ENCODE measurements at regions not wholly inside any gene's neighbourhood (a gene's known extent, or its start where the extent isn't known, plus 50 kb on each side); places are given as distances from the start of the nearest gene placed in this dataset.

- Mint-ChIP-seq H3K27ac (peak overlapping the region; percentile 44), H3K36me3 (peaks cover 6% of the 10 kb centered on the region), H3K4me3 (no peak overlapping the region), H3K4me1 (peaks cover 50% of the 10 kb centered on the region), H3K9me3 (peaks cover 34% of the 10 kb centered on the region), H3K27me3 (ENCODE audit: insufficient read depth, low read depth) (peaks cover 16% of the 10 kb centered on the region)
- DNase-seq (ENCODE audit: low spot score) = no peak
- peaks cover 25% of the 10 kb centered on the region for H3K4me1 ChIP-seq
- no peak overlapping the region for H3K27ac ChIP-seq
- no peaks in the 10 kb centered on the region for H3K27me3 ChIP-seq
- no peaks in the 10 kb centered on the region for H4K20me1 ChIP-seq (ENCODE audit: low read depth)
- peaks cover 11% of the 10 kb centered on the region for H3F3A ChIP-seq (ENCODE audit: low read depth)
- no peaks in the 10 kb centered on the region for H3K9me3 ChIP-seq (ENCODE audit: low read depth)
- H3K4me2 ChIP-seq = no peak overlapping the region
- TF ChIP-seq CTCF (IDR thresholded peaks at IDR 0.05) (no peak), EZH2 (IDR thresholded peaks at IDR 0.05) (no peak), EZH2phosphoT487 (IDR thresholded peaks at IDR 0.05) (no peak)
- H3K79me2 ChIP-seq (ENCODE audit: low read depth) = no peaks in the 10 kb centered on the region
- H3K9ac ChIP-seq = no peak overlapping the region
- H2AFZ ChIP-seq (replicated peaks) = no peak overlapping the region
- no peak overlapping the region for H3K4me3 ChIP-seq
- H3K36me3 ChIP-seq = no peaks in the 10 kb centered on the region
Measured at GRCh38 chr10:31702005-31702404, 226.6 kb downstream of the ARHGAP12 start.

GRCh38 chr10:31701546-31701945, 227.1 kb downstream of the ARHGAP12 start:
- Mint-ChIP-seq H3K27ac (no peak overlapping the region), H3K36me3 (peaks cover 6% of the 10 kb centered on the region), H3K27me3 (ENCODE audit: insufficient read depth, low read depth) (peaks cover 14% of the 10 kb centered on the region), H3K4me3 (no peak overlapping the region), H3K9me3 (peaks cover 34% of the 10 kb centered on the region), H3K4me1 (peaks cover 49% of the 10 kb centered on the region)
- no peak overlapping the region for H2AFZ ChIP-seq (replicated peaks)
- no peaks in the 10 kb centered on the region for H3K27me3 ChIP-seq
- no peak overlapping the region for H3K27ac ChIP-seq
- peaks cover 24% of the 10 kb centered on the region for H3K4me1 ChIP-seq
- TF ChIP-seq EZH2phosphoT487 (IDR thresholded peaks at IDR 0.05) (no peak), EZH2 (IDR thresholded peaks at IDR 0.05) (no peak), CTCF (IDR thresholded peaks at IDR 0.05) (no peak)
- no peak for DNase-seq (ENCODE audit: low spot score)
- H3F3A ChIP-seq (ENCODE audit: low read depth) = peaks cover 7% of the 10 kb centered on the region
- peak overlapping the region; percentile 18 for H3K4me2 ChIP-seq
- no peaks in the 10 kb centered on the region for H4K20me1 ChIP-seq (ENCODE audit: low read depth)
- H3K4me3 ChIP-seq = no peak overlapping the region
- no peaks in the 10 kb centered on the region for H3K9me3 ChIP-seq (ENCODE audit: low read depth)
- no peaks in the 10 kb centered on the region for H3K79me2 ChIP-seq (ENCODE audit: low read depth)
- no peaks in the 10 kb centered on the region for H3K36me3 ChIP-seq
- no peak overlapping the region for H3K9ac ChIP-seq

- no peak for DNase-seq (ENCODE audit: low spot score)
- no peak overlapping the region for H2AFZ ChIP-seq (replicated peaks)
- H3K36me3 ChIP-seq = no peaks in the 10 kb centered on the region
- Mint-ChIP-seq H3K36me3 (peaks cover 6% of the 10 kb centered on the region), H3K4me1 (peaks cover 45% of the 10 kb centered on the region), H3K27ac (peak overlapping the region; percentile 55), H3K9me3 (peaks cover 34% of the 10 kb centered on the region), H3K27me3 (ENCODE audit: insufficient read depth, low read depth) (peaks cover 11% of the 10 kb centered on the region), H3K4me3 (no peak overlapping the region)
- H3K79me2 ChIP-seq (ENCODE audit: low read depth) = no peaks in the 10 kb centered on the region
- no peak overlapping the region for H3K9ac ChIP-seq
- H3K4me3 ChIP-seq = no peak overlapping the region
- no peaks in the 10 kb centered on the region for H3K27me3 ChIP-seq
- no peaks in the 10 kb centered on the region for H4K20me1 ChIP-seq (ENCODE audit: low read depth)
- no peak overlapping the region for H3K4me2 ChIP-seq
- no peaks in the 10 kb centered on the region for H3K9me3 ChIP-seq (ENCODE audit: low read depth)
- H3K4me1 ChIP-seq = peaks cover 22% of the 10 kb centered on the region
- no peak overlapping the region for H3K27ac ChIP-seq
- peaks cover 7% of the 10 kb centered on the region for H3F3A ChIP-seq (ENCODE audit: low read depth)
- TF ChIP-seq EZH2 (IDR thresholded peaks at IDR 0.05) (no peak), CTCF (IDR thresholded peaks at IDR 0.05) (no peak), EZH2phosphoT487 (IDR thresholded peaks at IDR 0.05) (no peak)
Measured at GRCh38 chr10:31700181-31700611, 228.4 kb downstream of the ARHGAP12 start.
